OCI-LY7 (cell line): ENCODE measurements at regions not wholly inside any gene's neighbourhood (a gene's known extent, or its start where the extent isn't known, plus 50 kb on each side); places are given as distances from the start of the nearest gene placed in this dataset.

Experiments
- BruUV-seq: library from RNA; stranded (reverse); fragments of 400-500 nt; replicated peaks from 2 replicates; lab custom pipeline; 2021; lab: Mats Ljungman, UMichigan
- CTCF ChIA-PET: fragments of 300-600 bp; sonication (Branson Sonifier 250); formaldehyde crosslinking; loops from one replicate; lab custom pipeline; 2022; ENCODE audit warnings: antibody characterized with exemption; ENCODE audit not compliant: unreplicated experiment; lab: Charles Lee
- POLR2A ChIA-PET: fragments of 300-600 bp; sonication (Branson Sonifier 250); formaldehyde crosslinking; loops from one replicate; lab custom pipeline; 2022; ENCODE audit warnings: antibody characterized with exemption; lab: Charles Lee
- DNase-seq: peaks from one replicate; pipeline ENCODE4 v3.0.0-alpha.2; 2015; ENCODE audit warnings: low spot score
- H2AFZ ChIP-seq: fragments of 200-600 bp; sonication (generic), shearing (Covaris generic); 2 replicates; pipeline ENCODE4 v1.6.1; 2014; ENCODE audit warnings: mild to moderate bottlenecking, antibody characterized with exemption, low read length, moderate library complexity
- H3K27ac ChIP-seq: fragments of 200-600 bp; sonication (generic); 2 replicates; pipeline ENCODE4 v1.5.1; 2014; ENCODE audit warnings: mixed run types, low read depth, mild to moderate bottlenecking, moderate library complexity, low read length, inconsistent platforms; ENCODE audit not compliant: poor library complexity, severe bottlenecking
- H3K36me3 ChIP-seq: fragments of 200-600 bp; sonication (generic); 2 replicates; pipeline ENCODE4 v1.6.1; 2014; ENCODE audit warnings: mild to moderate bottlenecking, antibody characterized with exemption, low read length, moderate library complexity, mixed read lengths; ENCODE audit not compliant: insufficient read depth
- H3K4me1 ChIP-seq: fragments of 200-600 bp; sonication (generic); 2 replicates; pipeline ENCODE4 v1.5.1; 2014; ENCODE audit warnings: mild to moderate bottlenecking, low read length; ENCODE audit not compliant: insufficient read depth, poor library complexity, severe bottlenecking
- H3K4me2 ChIP-seq: fragments of 200-600 bp; sonication (generic); 2 replicates; pipeline ENCODE4 v1.6.1; 2014; ENCODE audit warnings: mild to moderate bottlenecking, low read length
- H3K4me3 ChIP-seq: fragments of 200-600 bp; sonication (generic); 2 replicates; pipeline ENCODE4 v1.5.1; 2014; ENCODE audit warnings: mild to moderate bottlenecking, low read depth, low read length; ENCODE audit not compliant: poor library complexity, severe bottlenecking
- H3K79me2 ChIP-seq: fragments of 200-600 bp; sonication (generic); 2 replicates; pipeline ENCODE4 v1.6.1; 2016; ENCODE audit warnings: low read depth, mild to moderate bottlenecking, low read length, moderate library complexity, mixed read lengths; ENCODE audit not compliant: insufficient read depth
- H3K9me2 ChIP-seq: fragments of 200-600 bp; sonication (generic); 2 replicates; pipeline ENCODE4 v1.6.1; 2016; ENCODE audit warnings: mild to moderate bottlenecking, low read length, mixed read lengths; ENCODE audit not compliant: insufficient read depth
- H3K9me3 ChIP-seq: fragments of 200-600 bp; sonication (generic); 2 replicates; pipeline ENCODE4 v1.6.1; 2014; ENCODE audit warnings: mild to moderate bottlenecking, mixed run types, low read length, mixed read lengths
- H4K20me1 ChIP-seq: fragments of 200-600 bp; sonication (generic); 2 replicates; pipeline ENCODE4 v1.6.1; 2014; ENCODE audit warnings: mild to moderate bottlenecking, antibody characterized with exemption, low read length, moderate library complexity, mixed read lengths; ENCODE audit not compliant: insufficient read depth
- CTCF ChIP-seq: fragments of 200-600 bp; sonication (generic); conservative IDR thresholded peaks from 2 replicates; pipeline ENCODE4 v1.5.1; 2014; ENCODE audit warnings: mild to moderate bottlenecking, antibody characterized with exemption, low read length, moderate library complexity, mixed read lengths
- EZH2phosphoT487 ChIP-seq: fragments of 200-600 bp; sonication (generic); IDR thresholded peaks from 2 replicates; pipeline ENCODE4 v1.6.1; 2018; ENCODE audit warnings: low read depth, borderline replicate concordance, mild to moderate bottlenecking, mixed run types, antibody characterized with exemption, low read length, moderate library complexity, mixed read lengths
- intact Hi-C: fragments of 100-400 bp; cut with micrococcal nuclease; formaldehyde crosslinking; loops from one replicate; pipeline ENCODE4 v1.10.0; 2022; ENCODE audit not compliant: unreplicated experiment

GRCh38 chr12:47350062-47350408 is 270.3 kb upstream of the AMIGO2 start:
- TF ChIP-seq CTCF (no peak), EZH2phosphoT487 (no peak)
- Histone ChIP-seq H3K4me3 (no peak overlapping the region), H3K36me3 (no peaks in the 10 kb centered on the region), H3K27ac (no peak overlapping the region), H3K4me2 (no peak overlapping the region), H4K20me1 (no peaks in the 10 kb centered on the region), H2AFZ (peak overlapping the region; percentile 62), H3K9me3 (no peaks in the 10 kb centered on the region), H3K9me2 (no peaks in the 10 kb centered on the region), H3K4me1 (peaks cover 7% of the 10 kb centered on the region), H3K79me2 (no peaks in the 10 kb centered on the region)
- intact Hi-C loops, result no loop called here
- no TSS peak for BruUV-seq
- POLR2A ChIA-PET, result interaction anchor here (0.7 kb wide), 1 partner anchor 9 kb away, joined by 3 read pairs; no protein-coding TSS in a partner anchor
- CTCF ChIA-PET, result no interaction called here
- no peak for DNase-seq

- H3K9me2 ChIP-seq, result no peaks in the 10 kb centered on the region
- TF ChIP-seq CTCF, result no peak
- no peak for TF ChIP-seq EZH2phosphoT487
- no peak for DNase-seq
- no peaks in the 10 kb centered on the region for H3K36me3 ChIP-seq
- peaks cover 7% of the 10 kb centered on the region for H3K4me1 ChIP-seq
- no TSS peak for BruUV-seq
- no peaks in the 10 kb centered on the region for H4K20me1 ChIP-seq
- H3K9me3 ChIP-seq, result no peaks in the 10 kb centered on the region
- no peak overlapping the region for H3K4me3 ChIP-seq
- intact Hi-C loops, result no loop called here
- no peaks in the 10 kb centered on the region for H3K79me2 ChIP-seq
- H3K4me2 ChIP-seq, result no peak overlapping the region
- ChIA-PET CTCF (no interaction called here), POLR2A (interaction anchor here (0.5 to 0.7 kb wide), 2 partner anchors 9 to 1172 kb away, joined by 3 read pairs; no protein-coding TSS in a partner anchor)
- no peak overlapping the region for H3K27ac ChIP-seq
- peak overlapping the region; percentile 62 for H2AFZ ChIP-seq
Observed at GRCh38 chr12:47349137-47350061, 269.6 kb upstream of the AMIGO2 start.

- Histone ChIP-seq H3K4me2 (no peak overlapping the region), H3K9me3 (no peaks in the 10 kb centered on the region), H2AFZ (no peak overlapping the region), H3K4me1 (peaks cover 7% of the 10 kb centered on the region), H4K20me1 (no peaks in the 10 kb centered on the region), H3K79me2 (no peaks in the 10 kb centered on the region), H3K27ac (no peak overlapping the region), H3K36me3 (no peaks in the 10 kb centered on the region), H3K9me2 (no peaks in the 10 kb centered on the region), H3K4me3 (no peak overlapping the region)
- ChIA-PET POLR2A (interaction anchor here (0.7 to 1.2 kb wide), 2 partner anchors 22 to 141 kb away, joined by 3 to 5 read pairs; no protein-coding TSS in a partner anchor), CTCF (no interaction called here)
- no peak for TF ChIP-seq EZH2phosphoT487
- no peak for TF ChIP-seq CTCF
- BruUV-seq, result no TSS peak
- no peak for DNase-seq
- intact Hi-C loops, result no loop called here
Observed at GRCh38 chr12:47348206-47348605, 268.4 kb upstream of the AMIGO2 start.
